Smooth muscle cell (in vitro differentiated cells): ENCODE measurements at regions not wholly inside any gene's neighbourhood (a gene's known extent, or its start where the extent isn't known, plus 50 kb on each side); places are given as distances from the start of the nearest gene placed in this dataset.
"Not testable (repeated sequence)": the region's sequence is repeated elsewhere in the genome, so short reads cannot be mapped to it uniquely, and the experiment has no call there.

Source experiments
- DNase-seq: peaks from one replicate; lab custom pipeline; 2025; ENCODE audit not compliant: unreplicated experiment; lab: John Stamatoyannopoulos, UW
- H2AFZ ChIP-seq: fragments of 200-600 bp; sonication (generic); 2 replicates; pipeline ENCODE4 v1.6.0; 2016; ENCODE audit warnings: antibody characterized with exemption, low read depth, mild to moderate bottlenecking
- H3F3A ChIP-seq: fragments of 200-600 bp; sonication (generic); 2 replicates; pipeline ENCODE4 v1.6.0; 2017; ENCODE audit warnings: antibody characterized with exemption, low read depth
- H3K27ac ChIP-seq: fragments of 200-600 bp; sonication (generic); 2 replicates; pipeline ENCODE4 v1.5.1; 2016; ENCODE audit warnings: low read depth, mild to moderate bottlenecking
- H3K27me3 ChIP-seq: fragments of 200-600 bp; sonication (generic); 2 replicates; pipeline ENCODE4 v1.6.1; 2016; ENCODE audit warnings: low read depth, mild to moderate bottlenecking
- H3K36me3 ChIP-seq: fragments of 200-600 bp; sonication (generic); 2 replicates; pipeline ENCODE4 v1.5.1; 2016; ENCODE audit warnings: low read depth
- H3K4me1 ChIP-seq: fragments of 200-600 bp; sonication (generic); 2 replicates; pipeline ENCODE4 v1.5.1; 2016; ENCODE audit warnings: low read depth
- H3K4me2 ChIP-seq: fragments of 200-600 bp; sonication (generic); 2 replicates; pipeline ENCODE4 v1.6.0; 2016; ENCODE audit warnings: mild to moderate bottlenecking
- H3K4me3 ChIP-seq: fragments of 200-600 bp; sonication (generic); 2 replicates; pipeline ENCODE4 v1.5.1; 2016; ENCODE audit warnings: mild to moderate bottlenecking
- H3K79me2 ChIP-seq: fragments of 200-600 bp; sonication (generic); 2 replicates; pipeline ENCODE4 v1.6.0; 2016; ENCODE audit warnings: low read depth, mild to moderate bottlenecking
- H3K9ac ChIP-seq: fragments of 200-600 bp; sonication (generic); 2 replicates; pipeline ENCODE4 v1.6.0; 2016; ENCODE audit warnings: low read depth
- H3K9me3 ChIP-seq: fragments of 200-600 bp; sonication (generic); replicated peaks from 2 replicates; pipeline ENCODE4 v1.5.1; 2016; ENCODE audit warnings: low read depth
- H4K20me1 ChIP-seq: fragments of 200-600 bp; sonication (generic); 2 replicates; pipeline ENCODE4 v1.6.0; 2016; ENCODE audit warnings: low read depth
- WGBS: methylation state at CpG from one replicate; pipeline ENCODE4 v1.1.7; 2016; ENCODE audit warnings: low lambda C conversion rate; 5-methylcytosine and 5-hydroxymethylcytosine counted together
- TF ChIP-seq, protein P1 (sequence below): fragments of 200-600 bp; sonication (generic); IDR thresholded peaks from 2 replicates; pipeline ENCODE4 v1.5.1; 2017; ENCODE audit warnings: borderline replicate concordance, mild to moderate bottlenecking, antibody characterized with exemption; ENCODE audit not compliant: insufficient read depth, poor library complexity, severe bottlenecking

DNA sequence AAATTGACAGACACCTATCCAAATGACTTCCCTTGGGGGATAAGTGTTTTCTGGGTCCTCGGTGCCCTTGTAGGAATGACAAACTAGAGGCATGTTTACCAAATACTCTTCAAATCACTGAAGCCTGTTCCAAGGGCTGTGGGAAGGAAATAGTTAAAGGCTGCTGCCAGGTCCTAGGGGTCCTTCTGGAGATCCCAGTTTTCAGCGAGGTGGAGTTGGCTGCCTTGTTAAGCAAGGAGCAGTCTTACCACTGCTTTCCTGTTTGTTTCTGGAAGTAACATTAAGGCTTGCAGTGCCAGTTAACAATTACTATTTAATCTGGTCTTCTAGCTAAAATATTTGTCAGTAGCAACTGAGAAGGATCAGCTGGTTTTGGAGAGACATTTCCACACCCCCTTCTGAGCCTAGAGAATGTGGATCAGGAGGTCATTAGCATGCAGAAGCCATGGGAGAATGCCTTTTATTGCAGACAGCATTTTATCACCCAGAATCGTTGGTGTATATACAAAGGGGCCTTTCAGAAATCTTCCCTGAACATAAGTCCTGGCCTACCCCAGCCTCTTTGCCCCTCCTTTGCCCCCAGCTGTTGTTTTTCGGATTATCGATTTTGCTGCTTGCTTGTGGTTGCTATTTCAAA, 238.8 kb downstream of the DMAC1 start:
- Histone ChIP-seq H3K27me3 (no peaks in the 10 kb centered on the region), H3K4me1 (peaks cover 10% of the 10 kb centered on the region), H3K79me2 (no peaks in the 10 kb centered on the region), H3K27ac (no peak overlapping the region), H3K4me2 (no peak overlapping the region), H3K36me3 (no peaks in the 10 kb centered on the region), H3K4me3 (no peak overlapping the region), H2AFZ (peak overlapping the region; percentile 44), H3K9me3 (no peaks in the 10 kb centered on the region), H3F3A (no peaks in the 10 kb centered on the region), H3K9ac (no peak overlapping the region), H4K20me1 (no peaks in the 10 kb centered on the region)
- DNase-seq = no peak
- 41% methylated on average over 5 of the region's 5 CpGs for WGBS
- TF ChIP-seq, protein P1, sequence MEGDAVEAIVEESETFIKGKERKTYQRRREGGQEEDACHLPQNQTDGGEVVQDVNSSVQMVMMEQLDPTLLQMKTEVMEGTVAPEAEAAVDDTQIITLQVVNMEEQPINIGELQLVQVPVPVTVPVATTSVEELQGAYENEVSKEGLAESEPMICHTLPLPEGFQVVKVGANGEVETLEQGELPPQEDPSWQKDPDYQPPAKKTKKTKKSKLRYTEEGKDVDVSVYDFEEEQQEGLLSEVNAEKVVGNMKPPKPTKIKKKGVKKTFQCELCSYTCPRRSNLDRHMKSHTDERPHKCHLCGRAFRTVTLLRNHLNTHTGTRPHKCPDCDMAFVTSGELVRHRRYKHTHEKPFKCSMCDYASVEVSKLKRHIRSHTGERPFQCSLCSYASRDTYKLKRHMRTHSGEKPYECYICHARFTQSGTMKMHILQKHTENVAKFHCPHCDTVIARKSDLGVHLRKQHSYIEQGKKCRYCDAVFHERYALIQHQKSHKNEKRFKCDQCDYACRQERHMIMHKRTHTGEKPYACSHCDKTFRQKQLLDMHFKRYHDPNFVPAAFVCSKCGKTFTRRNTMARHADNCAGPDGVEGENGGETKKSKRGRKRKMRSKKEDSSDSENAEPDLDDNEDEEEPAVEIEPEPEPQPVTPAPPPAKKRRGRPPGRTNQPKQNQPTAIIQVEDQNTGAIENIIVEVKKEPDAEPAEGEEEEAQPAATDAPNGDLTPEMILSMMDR = no peak

DNA sequence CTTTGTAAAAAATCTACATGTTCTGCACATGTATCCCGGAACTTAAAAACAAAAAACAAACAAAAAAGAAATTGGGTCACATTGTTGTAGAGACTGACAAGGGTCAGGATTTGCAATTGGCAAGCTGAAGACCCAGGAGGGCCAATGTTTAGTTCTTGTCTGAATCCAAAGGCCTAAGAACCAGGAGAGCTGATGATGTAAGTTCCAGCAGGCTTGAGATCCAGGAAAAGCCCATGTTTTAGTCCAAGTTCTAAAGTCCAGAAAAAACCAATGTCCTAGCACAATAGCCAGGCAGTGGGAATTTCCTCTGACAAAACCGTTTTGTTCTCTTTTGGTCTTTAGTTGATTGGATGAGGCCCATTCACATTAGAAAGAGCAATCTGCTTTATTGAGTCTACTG, 244.9 kb downstream of the DMAC1 start:
- 96% methylated on average over 2 of the region's 2 CpGs for WGBS
- H2AFZ ChIP-seq = no peak overlapping the region

DNA sequence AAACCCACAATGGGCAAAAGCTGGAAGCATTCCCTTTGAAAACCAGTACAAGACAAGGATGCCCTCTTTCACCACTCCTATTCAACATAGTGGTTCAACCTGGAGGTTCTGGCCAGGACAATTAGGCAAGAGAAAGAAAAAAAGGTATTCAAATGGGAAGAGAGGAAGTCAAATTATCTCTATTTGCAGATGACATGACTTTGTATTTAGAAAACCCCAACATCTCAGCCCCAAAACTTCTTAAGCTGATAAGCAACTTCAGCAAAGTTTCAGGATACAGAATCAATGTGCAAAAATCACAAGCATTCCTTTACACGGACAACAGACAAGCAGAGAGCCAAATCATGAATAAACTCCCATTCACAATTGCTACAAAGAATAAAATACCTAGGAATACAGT, 246.9 kb downstream of the DMAC1 start:
- H4K20me1 ChIP-seq, DNase-seq, H3K9me3 ChIP-seq, H2AFZ ChIP-seq, H3F3A ChIP-seq, H3K27me3 ChIP-seq, H3K4me3 ChIP-seq, H3K9ac ChIP-seq, H3K36me3 ChIP-seq, H3K27ac ChIP-seq, H3K4me2 ChIP-seq, H3K79me2 ChIP-seq: not testable (repeated sequence)
- 84% methylated on average over 1 of the region's 1 CpG for WGBS
- peaks cover 19% of the 10 kb centered on the region for H3K4me1 ChIP-seq

More for the DNA sequence above, 244.9 kb downstream of the DMAC1 start:
- Histone ChIP-seq H3K36me3 (no peaks in the 10 kb centered on the region), H3F3A (no peaks in the 10 kb centered on the region), H3K27ac (no peak overlapping the region), H3K9me3 (no peaks in the 10 kb centered on the region), H3K79me2 (no peaks in the 10 kb centered on the region), H3K9ac (no peak overlapping the region), H3K4me3 (no peak overlapping the region), H3K27me3 (no peaks in the 10 kb centered on the region), H4K20me1 (no peaks in the 10 kb centered on the region), H3K4me2 (no peak overlapping the region), H3K4me1 (peaks cover 2% of the 10 kb centered on the region)
- TF ChIP-seq, protein P1 = no peak
- no peak for DNase-seq

DNA sequence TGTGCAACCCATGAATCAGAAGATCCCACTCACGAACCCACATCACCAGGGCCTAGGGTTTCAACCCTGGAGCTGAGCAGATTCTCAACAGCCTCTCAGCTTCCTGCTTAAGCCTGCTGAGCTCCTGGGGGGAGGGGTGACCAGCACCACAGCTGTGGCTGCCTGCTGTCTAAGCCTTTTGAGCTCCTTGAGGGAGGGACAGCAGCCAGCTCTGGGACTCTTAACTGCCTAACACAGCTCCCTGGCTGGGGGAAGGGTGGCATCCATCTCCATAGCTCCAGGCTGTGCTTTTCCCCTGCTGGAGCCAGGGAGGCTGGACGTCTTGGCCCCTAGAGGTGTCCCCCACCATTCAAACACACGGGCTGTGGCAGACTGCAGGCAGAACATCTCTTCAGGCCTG, 250.3 kb downstream of the DMAC1 start:
- peaks cover 22% of the 10 kb centered on the region for H3K4me1 ChIP-seq

More for the DNA sequence above, 250.3 kb downstream of the DMAC1 start:
- Histone ChIP-seq H3K79me2 (no peaks in the 10 kb centered on the region), H3K9me3 (no peaks in the 10 kb centered on the region), H3K9ac (no peak overlapping the region), H3K27me3 (no peaks in the 10 kb centered on the region), H4K20me1 (no peaks in the 10 kb centered on the region), H3K27ac (no peak overlapping the region), H3K4me3 (no peak overlapping the region), H3K36me3 (no peaks in the 10 kb centered on the region), H2AFZ (peak overlapping the region; percentile 44), H3F3A (no peaks in the 10 kb centered on the region), H3K4me2 (peak overlapping the region; percentile 33)
- 27% methylated on average over 3 of the region's 3 CpGs for WGBS
- TF ChIP-seq, protein P1 = no peak
- peak; percentile 11 for DNase-seq
